GM12873 (cell line): ENCODE measurements at regions not wholly inside any gene's neighbourhood (a gene's known extent, or its start where the extent isn't known, plus 50 kb on each side); places are given as distances from the start of the nearest gene placed in this dataset.

ENCODE experiments used
- TF ChIP-seq, protein P1 (sequence below): IDR thresholded peaks from 2 replicates; pipeline ENCODE4 v1.5.1; 2012; ENCODE audit warnings: low read depth, mild to moderate bottlenecking, moderate library complexity, low read length, control low read depth; ENCODE audit not compliant: insufficient read depth; ENCODE audit errors: missing control alignments

DNA sequence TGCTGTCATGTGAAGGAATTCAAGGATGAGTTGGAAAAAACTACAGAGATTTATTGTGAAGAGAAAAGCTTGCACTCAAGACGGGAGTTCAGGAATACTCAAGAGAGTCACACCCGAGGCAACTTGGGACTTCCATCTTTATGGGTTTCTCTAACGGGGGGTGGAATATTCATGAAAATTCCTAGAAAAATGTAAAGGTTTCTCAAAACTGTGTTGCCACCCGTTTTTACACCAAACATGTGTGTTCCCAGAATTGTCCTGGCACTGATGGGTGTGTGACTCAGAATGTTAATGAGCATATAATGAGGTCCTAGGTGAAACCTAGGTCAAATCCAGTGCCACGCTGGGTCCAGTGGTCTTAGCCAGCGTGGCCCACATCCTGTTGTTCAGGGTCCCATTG lies 381.5 kb downstream of the CDH26 start:
- TF ChIP-seq, protein P1, sequence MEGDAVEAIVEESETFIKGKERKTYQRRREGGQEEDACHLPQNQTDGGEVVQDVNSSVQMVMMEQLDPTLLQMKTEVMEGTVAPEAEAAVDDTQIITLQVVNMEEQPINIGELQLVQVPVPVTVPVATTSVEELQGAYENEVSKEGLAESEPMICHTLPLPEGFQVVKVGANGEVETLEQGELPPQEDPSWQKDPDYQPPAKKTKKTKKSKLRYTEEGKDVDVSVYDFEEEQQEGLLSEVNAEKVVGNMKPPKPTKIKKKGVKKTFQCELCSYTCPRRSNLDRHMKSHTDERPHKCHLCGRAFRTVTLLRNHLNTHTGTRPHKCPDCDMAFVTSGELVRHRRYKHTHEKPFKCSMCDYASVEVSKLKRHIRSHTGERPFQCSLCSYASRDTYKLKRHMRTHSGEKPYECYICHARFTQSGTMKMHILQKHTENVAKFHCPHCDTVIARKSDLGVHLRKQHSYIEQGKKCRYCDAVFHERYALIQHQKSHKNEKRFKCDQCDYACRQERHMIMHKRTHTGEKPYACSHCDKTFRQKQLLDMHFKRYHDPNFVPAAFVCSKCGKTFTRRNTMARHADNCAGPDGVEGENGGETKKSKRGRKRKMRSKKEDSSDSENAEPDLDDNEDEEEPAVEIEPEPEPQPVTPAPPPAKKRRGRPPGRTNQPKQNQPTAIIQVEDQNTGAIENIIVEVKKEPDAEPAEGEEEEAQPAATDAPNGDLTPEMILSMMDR = no peak

DNA sequence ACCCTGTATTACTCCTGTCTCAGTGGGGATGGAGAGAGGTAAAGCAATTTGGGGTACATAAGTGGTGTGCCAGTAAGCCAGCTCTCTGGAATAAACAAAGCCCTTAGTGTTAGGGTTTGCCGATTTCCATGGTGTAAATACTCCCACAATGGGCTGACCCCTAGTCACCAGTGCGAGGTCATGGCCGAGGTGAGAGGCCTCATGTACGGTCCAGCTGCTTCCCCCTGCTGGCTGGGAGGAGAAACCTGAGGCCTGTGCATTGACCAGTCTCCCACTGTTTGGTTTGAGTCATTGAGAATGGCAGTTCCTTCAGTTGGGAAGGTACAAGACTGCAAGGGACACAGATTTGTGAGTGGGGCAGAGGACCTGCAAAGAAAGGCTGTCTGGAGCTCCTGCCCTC lies 382.0 kb downstream of the CDH26 start:
- TF ChIP-seq, protein P1 = peak; percentile 4

DNA sequence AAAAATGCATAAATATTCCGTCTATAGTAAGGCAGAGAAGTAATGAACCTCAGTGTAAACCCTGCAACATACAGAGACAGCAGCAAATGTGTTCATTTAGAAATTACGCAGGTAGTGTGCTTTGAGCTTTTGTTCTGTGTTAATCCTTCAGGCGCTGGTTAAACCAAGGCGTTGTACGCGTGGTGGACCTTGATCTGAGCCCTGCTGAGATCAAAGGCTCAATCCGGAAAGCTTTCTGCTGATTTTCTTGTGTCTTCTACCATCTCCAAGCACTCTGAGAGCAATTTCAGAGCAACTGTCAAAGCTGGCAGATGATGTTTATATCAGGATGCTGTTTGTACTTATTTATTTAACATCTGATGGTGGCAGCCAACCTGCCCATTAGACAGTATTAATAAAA lies 382.8 kb downstream of the CDH26 start:
- TF ChIP-seq, protein P1 = no peak

DNA sequence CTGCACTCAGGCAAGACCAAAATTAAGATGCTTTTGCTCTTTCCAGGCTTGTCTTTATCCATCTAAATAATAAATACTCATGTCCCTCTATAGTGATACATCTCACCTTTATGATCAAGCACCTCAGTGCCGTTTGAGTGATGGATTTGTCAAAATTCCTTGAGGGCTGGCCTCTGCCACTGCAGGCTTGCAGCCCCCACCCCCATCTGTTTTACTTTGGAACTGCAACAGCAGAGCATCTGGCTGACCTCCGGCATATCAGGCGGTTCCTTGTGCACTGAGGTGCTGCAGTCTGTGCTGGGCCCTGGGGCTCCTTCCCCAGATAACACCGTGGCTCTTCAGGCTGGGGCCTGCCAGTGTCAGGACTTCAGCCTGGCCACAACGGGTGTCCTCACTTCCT lies 386.9 kb downstream of the CDH26 start:
- TF ChIP-seq, protein P1 = no peak

DNA sequence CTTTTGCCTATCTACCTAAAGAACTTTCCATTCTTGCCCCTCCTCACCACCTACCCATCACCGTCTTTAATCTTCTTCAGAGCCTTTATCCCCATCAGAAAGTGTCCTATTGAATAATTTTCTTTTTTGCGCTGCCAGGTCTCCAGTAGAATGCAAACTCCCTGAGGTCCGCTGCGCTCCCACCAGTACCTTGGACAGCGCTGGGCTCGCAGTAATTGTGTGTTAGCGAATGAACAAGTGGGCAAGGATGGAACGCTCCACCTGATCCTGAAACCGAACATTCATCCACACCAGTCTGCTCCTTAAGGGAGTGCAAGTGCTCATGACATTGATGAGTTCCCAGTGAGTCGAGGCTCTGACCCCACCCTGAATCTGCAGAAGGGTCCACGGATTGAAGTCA lies 391.2 kb downstream of the CDH26 start:
- TF ChIP-seq, protein P1 = no peak

DNA sequence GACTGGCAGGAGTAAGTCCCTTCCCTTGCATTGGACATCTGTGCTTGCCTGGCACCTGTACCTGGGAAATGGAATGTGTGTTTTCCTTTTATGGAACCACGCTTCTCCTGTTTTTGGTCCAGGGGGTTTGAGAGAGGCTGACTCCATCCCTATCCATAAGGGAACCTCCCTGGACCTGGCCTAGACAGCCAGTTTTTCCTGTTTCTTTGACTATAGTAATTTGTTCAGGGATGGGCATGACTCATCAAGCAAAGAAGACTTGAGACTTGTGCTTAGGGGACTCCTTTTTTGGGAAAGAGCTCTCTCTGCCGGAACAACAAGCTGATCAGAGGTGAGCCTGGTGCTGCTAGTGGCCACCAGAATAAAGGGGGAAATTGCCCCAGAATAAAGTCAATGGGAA lies 393.8 kb downstream of the CDH26 start:
- TF ChIP-seq, protein P1 = no peak

DNA sequence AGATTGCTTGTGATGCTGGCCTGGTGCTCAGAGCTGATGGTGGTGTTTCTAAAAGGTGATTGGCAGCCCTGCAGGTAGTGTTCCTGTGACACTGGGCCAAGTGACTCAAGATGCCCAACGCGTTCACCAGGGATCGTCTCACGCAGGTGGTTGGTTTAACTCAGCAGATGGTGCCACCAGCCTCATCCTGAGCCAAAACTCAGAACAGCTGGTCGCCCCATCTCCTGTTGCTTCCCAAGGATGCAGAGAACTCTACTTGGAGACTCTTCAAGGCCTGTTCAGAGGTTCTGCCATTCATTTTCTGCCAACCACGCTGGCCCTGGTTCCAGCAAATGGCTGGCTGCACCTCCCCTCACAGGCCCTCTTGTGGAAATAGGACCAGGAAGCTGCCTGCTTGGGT lies 394.4 kb downstream of the CDH26 start:
- TF ChIP-seq, protein P1 = no peak
